ENCODE measurements at regions not wholly inside any gene's neighbourhood (a gene's known extent, or its start where the extent isn't known, plus 50 kb on each side); places are given as distances from the start of the nearest gene placed in this dataset.
A peak's percentile ranks its signal among the peaks of the same experiment; 100 is the strongest.
"Not testable (repeated sequence)": the region's sequence is repeated elsewhere in the genome, so short reads cannot be mapped to it uniquely, and the experiment has no call there.

DNA sequence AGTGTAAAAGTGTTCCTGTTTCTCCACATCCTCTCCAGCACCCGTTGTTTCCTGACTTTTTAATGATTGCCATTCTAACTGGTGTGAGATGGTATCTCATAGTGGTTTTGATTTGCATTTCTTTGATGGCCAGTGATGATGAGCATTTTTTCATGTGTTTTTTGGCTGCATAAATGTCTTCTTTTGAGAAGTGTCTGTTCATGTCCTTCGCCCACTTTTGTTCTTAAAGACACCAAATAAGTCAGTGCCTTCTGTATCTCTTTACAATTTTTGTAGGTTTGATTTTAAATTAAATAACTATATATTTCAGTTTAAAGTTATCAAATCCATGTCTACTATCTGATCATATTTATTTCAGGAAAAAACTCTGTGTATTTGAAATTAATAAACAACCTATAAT lies 202.4 kb upstream of the ZNF322 start:
- not testable (repeated sequence) for H3K27me3 ChIP-seq (ENCODE audit: control insufficient read depth in 1 of 2, insufficient read depth in 2 of 2, low read length in 2 of 2); H3K27ac ChIP-seq (ENCODE audit: low read length); H3K4me3 ChIP-seq (ENCODE audit: low read length in 2 of 2); H3K36me3 ChIP-seq (ENCODE audit: control insufficient read depth in 2 of 2, insufficient read depth in 2 of 2, low read length in 2 of 2); H3K9me3 ChIP-seq (ENCODE audit: control insufficient read depth in 2 of 2, low read length in 2 of 2); H3K9ac ChIP-seq (ENCODE audit: low read length in 2 of 2); H3K4me1 ChIP-seq (ENCODE audit: control insufficient read depth, insufficient read depth, low read length)

DNA sequence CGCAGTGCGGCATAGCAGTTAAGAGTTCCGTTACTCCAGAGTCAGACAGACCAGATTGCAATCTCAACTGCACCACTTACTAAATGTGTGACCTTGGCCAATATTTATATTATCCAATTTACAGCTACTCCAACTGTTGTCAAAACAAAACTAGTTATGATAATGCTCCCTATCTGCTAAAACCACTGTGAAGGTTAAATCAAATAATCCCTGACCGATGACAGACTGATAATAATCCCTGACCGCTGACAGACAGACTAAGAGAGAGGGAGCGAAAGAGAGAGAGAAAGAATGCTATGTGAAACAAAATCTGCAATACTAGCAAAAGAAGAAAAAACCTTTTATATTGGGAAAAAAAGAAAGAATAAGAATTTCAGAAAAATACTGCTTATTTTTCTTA lies 204.1 kb upstream of the ZNF322 start:
- H3K9me3 ChIP-seq (ENCODE audit: control insufficient read depth in 2 of 2, low read length in 2 of 2); H3K27ac ChIP-seq (ENCODE audit: low read length); H3K4me1 ChIP-seq (ENCODE audit: control insufficient read depth, insufficient read depth, low read length); H3K27me3 ChIP-seq (ENCODE audit: control insufficient read depth in 1 of 2, insufficient read depth in 2 of 2, low read length in 2 of 2); H3K4me3 ChIP-seq (ENCODE audit: low read length in 2 of 2); H3K36me3 ChIP-seq (ENCODE audit: control insufficient read depth in 2 of 2, insufficient read depth in 2 of 2, low read length in 2 of 2); H3K9ac ChIP-seq (ENCODE audit: low read length in 2 of 2): not testable (repeated sequence)

DNA sequence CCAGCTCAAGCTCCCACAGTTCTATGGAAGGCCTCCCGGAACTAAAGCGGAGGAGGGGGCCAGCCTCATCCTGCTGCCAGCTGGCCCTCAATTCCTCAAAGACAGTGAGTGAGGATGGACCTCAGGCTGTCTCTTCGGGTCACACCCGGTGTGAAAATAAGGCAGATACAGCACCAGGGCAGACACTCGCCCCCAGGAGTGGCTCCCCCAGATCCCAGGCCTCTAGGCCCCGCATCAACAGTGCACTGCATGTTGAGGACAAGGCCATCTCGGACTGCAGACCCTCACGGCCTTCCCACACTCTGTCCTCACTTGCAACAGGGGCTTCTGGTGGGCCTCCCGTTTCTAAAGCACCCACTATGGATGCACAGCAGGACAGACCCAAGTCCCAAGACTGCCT lies 239.2 kb upstream of the ZNF322 start:
- H3K4me3 ChIP-seq (ENCODE audit: low read length in 2 of 2); H3K27me3 ChIP-seq (ENCODE audit: control insufficient read depth in 1 of 2, insufficient read depth in 2 of 2, low read length in 2 of 2); H3K9me3 ChIP-seq (ENCODE audit: control insufficient read depth in 2 of 2, low read length in 2 of 2); H3K4me1 ChIP-seq (ENCODE audit: control insufficient read depth, insufficient read depth, low read length); H3K9ac ChIP-seq (ENCODE audit: low read length in 2 of 2); H3K27ac ChIP-seq (ENCODE audit: low read length); H3K36me3 ChIP-seq (ENCODE audit: control insufficient read depth in 2 of 2, insufficient read depth in 2 of 2, low read length in 2 of 2): not testable (repeated sequence)

DNA sequence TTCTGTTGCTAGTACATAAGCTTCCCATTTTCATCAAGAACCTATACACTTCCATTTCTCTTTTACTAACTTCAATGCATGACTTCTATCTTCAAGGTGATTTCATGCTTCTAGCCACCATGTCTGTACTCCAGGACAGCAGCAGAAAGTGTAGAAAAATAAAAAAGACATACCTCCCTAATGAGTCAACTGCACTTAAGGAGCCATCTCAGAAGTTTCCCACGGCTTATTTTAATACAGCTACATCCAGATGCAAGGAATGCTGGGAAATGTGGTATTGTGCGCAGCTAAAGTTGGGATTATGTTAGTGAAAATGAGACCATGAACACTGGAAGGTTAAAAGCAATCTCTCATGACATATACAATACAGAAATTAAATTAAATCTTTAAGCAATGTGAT lies 264.7 kb upstream of the ZNF322 start:
- H3K36me3 ChIP-seq (ENCODE audit: control insufficient read depth in 2 of 2, insufficient read depth in 2 of 2, low read length in 2 of 2); H3K27me3 ChIP-seq (ENCODE audit: control insufficient read depth in 1 of 2, insufficient read depth in 2 of 2, low read length in 2 of 2); H3K4me3 ChIP-seq (ENCODE audit: low read length in 2 of 2); H3K27ac ChIP-seq (ENCODE audit: low read length); H3K9ac ChIP-seq (ENCODE audit: low read length in 2 of 2); H3K9me3 ChIP-seq (ENCODE audit: control insufficient read depth in 2 of 2, low read length in 2 of 2); H3K4me1 ChIP-seq (ENCODE audit: control insufficient read depth, insufficient read depth, low read length): not testable (repeated sequence)

DNA sequence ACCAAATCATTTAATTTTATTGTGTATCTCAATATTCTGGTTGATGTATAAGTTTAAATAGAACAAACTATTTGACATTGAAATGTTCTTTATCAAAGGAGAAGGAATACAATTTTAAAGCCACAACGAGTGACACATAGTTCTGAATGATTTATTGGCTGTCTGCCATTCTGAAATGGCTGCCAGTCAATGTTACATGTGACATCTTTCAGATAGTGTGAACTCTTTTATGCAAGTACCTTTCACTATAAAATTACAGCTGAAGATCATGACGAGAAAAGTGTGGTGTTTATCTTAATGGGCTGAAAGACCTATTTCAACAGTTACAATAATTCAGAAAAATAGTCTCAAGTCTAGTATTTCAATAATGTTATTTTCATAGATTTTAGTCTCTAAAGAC lies 268.6 kb upstream of the ZNF322 start:
- not testable (repeated sequence) for H3K36me3 ChIP-seq (ENCODE audit: control insufficient read depth in 2 of 2, insufficient read depth in 2 of 2, low read length in 2 of 2); H3K27ac ChIP-seq (ENCODE audit: low read length); H3K9me3 ChIP-seq (ENCODE audit: control insufficient read depth in 2 of 2, low read length in 2 of 2); H3K4me3 ChIP-seq (ENCODE audit: low read length in 2 of 2); H3K9ac ChIP-seq (ENCODE audit: low read length in 2 of 2); H3K27me3 ChIP-seq (ENCODE audit: control insufficient read depth in 1 of 2, insufficient read depth in 2 of 2, low read length in 2 of 2); H3K4me1 ChIP-seq (ENCODE audit: control insufficient read depth, insufficient read depth, low read length)

DNA sequence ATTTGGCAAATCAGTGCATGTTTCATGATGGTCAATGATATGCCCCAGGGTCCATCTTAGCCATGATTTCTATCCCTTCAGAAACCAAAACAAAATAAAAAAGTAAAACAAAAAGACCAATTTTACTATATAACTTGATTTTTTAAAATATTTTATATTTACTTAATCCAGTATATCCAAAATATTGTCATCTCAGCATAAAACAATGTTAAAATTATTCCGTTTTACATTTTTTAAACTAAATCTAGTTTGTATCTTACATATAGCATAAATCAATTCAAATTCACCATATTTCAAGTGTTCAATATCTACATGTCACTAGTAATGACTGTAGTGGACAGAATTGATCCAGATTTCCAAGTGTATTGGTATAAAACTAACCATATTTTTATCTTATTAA lies 277.7 kb upstream of the ZNF322 start:
- H3K9ac ChIP-seq (ENCODE audit: low read length in 2 of 2); H3K4me3 ChIP-seq (ENCODE audit: low read length in 2 of 2); H3K4me1 ChIP-seq (ENCODE audit: control insufficient read depth, insufficient read depth, low read length); H3K36me3 ChIP-seq (ENCODE audit: control insufficient read depth in 2 of 2, insufficient read depth in 2 of 2, low read length in 2 of 2); H3K27me3 ChIP-seq (ENCODE audit: control insufficient read depth in 1 of 2, insufficient read depth in 2 of 2, low read length in 2 of 2); H3K27ac ChIP-seq (ENCODE audit: low read length); H3K9me3 ChIP-seq (ENCODE audit: control insufficient read depth in 2 of 2, low read length in 2 of 2): not testable (repeated sequence)

DNA sequence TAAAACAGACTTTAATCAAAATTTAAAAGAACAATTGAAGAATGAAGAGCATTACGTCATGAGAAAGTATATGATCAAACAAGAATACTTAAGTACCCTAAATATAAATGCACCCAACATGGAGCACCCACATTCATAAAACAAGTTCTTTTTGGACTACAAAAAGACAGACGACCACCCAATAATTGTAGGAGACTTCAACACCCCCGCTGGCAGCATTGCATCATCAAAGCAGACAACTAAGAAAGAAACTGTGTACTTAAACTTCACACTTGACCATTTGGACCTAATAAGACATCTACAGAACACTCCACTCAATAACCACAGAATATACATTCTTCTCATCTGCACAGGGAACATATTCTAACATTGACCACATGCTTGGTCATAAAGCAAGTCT lies 291.7 kb upstream of the ZNF322 start:
- H3K4me1 ChIP-seq (ENCODE audit: control insufficient read depth, insufficient read depth, low read length); H3K27me3 ChIP-seq (ENCODE audit: control insufficient read depth in 1 of 2, insufficient read depth in 2 of 2, low read length in 2 of 2); H3K4me3 ChIP-seq (ENCODE audit: low read length in 2 of 2); H3K9me3 ChIP-seq (ENCODE audit: control insufficient read depth in 2 of 2, low read length in 2 of 2); H3K9ac ChIP-seq (ENCODE audit: low read length in 2 of 2); H3K36me3 ChIP-seq (ENCODE audit: control insufficient read depth in 2 of 2, insufficient read depth in 2 of 2, low read length in 2 of 2); H3K27ac ChIP-seq (ENCODE audit: low read length): not testable (repeated sequence)

DNA sequence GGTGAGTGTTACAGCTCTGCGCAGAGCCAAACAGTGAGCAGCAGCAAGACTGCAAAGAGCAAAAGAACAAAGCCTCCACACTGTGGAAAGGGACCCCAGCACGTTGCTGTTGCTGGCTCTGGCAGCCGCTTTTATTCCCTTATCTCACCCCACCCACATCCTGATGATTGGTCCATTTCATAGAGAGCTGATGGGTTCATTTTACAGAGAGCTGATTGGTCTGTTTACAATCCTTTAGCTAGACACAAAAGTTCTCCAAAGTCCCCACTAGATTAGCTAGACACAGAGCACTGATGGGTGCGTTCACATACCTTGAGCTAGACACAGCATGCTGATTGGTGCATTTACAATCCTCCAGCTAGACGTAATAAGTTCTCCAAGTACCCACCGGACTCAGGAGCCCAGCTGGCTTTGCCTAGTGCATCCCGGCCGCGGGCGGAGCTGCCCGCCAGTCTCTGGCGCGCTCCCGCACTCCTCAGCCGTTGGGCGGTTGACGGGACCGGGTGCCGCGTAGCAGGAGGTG lies 291.4 kb upstream of the PRSS16 start:
- peak overlapping the region; percentile 51 to 68 for H3K4me3 ChIP-seq (ENCODE audit: low read length in 2 of 2)
- not testable (repeated sequence) for H3K36me3 ChIP-seq (ENCODE audit: control insufficient read depth in 2 of 2, insufficient read depth in 2 of 2, low read length in 2 of 2); H3K9ac ChIP-seq (ENCODE audit: low read length in 2 of 2); H3K27ac ChIP-seq (ENCODE audit: low read length); H3K9me3 ChIP-seq (ENCODE audit: control insufficient read depth in 2 of 2, low read length in 2 of 2); H3K4me1 ChIP-seq (ENCODE audit: control insufficient read depth, insufficient read depth, low read length); H3K27me3 ChIP-seq (ENCODE audit: control insufficient read depth in 1 of 2, insufficient read depth in 2 of 2, low read length in 2 of 2)

DNA sequence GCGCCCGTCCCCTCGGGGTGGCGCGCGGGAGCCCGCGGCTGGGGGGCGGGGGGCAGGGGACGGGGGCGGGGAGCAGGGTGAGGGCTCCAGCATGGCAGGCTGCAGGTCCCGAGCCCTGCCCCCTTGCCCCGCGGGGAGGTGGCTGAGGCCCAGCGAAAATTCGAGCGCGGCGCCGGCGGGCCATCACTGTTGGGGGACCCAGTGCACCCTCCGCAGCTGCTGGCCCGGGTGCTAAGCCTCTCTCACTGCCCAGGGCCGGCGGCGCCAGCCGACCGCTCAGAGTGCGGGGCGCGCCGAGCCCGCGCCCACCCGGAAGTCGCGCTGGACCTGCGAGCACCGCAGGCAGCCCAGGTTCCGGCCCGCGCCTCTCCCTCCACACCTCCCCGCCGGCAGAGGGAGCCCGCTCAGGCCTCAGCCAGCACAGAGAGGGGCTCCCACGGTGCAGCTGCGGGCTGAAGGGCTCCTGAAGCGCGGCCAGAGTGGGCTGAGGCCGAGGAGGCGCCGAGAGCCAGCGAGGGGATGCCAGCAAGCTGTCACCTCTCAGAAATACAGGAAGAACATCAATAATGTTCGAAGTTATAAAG lies 290.8 kb upstream of the PRSS16 start:
- H3K9ac ChIP-seq (ENCODE audit: low read length in 2 of 2); H3K36me3 ChIP-seq (ENCODE audit: control insufficient read depth in 2 of 2, insufficient read depth in 2 of 2, low read length in 2 of 2); H3K27ac ChIP-seq (ENCODE audit: low read length); H3K9me3 ChIP-seq (ENCODE audit: control insufficient read depth in 2 of 2, low read length in 2 of 2); H3K4me1 ChIP-seq (ENCODE audit: control insufficient read depth, insufficient read depth, low read length); H3K27me3 ChIP-seq (ENCODE audit: control insufficient read depth in 1 of 2, insufficient read depth in 2 of 2, low read length in 2 of 2): not testable (repeated sequence)
- peak overlapping the region; percentile 40 to 66 for H3K4me3 ChIP-seq (ENCODE audit: low read length in 2 of 2)

DNA sequence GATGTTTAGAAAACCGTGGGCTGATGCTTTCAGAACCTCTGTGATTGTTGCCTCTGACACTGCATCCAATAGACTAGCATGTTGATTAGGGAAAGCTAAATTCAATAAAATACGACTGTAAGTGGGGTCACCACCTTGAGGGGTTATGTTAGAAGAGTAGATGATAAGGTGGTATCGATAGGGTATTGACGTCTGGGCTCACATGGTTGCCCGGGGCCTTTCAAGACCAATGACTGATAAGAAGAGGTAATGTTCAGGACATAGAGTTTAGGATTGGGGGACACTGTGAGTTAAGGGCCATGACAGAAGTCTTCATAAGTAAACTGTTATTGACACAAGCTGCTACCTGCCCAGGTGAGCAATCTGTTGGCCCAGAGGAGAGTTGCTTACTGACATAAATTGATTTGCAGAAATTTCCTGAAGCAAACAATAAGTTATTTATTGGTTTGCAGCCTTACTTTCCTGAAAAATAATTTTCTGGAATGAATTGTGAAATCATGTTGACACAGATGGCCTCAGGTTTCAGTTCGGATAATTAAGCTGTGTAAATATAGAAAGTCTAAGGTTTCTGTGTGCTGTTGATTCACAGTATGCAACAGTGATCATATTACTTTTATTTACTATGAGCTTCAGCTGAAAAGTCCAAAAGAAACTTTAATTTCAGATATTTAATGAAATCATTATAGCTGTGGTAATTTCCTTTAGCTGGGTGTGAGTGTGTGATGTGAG lies 289.9 kb upstream of the PRSS16 start:
- not testable (repeated sequence) for H3K4me1 ChIP-seq (ENCODE audit: control insufficient read depth, insufficient read depth, low read length); H3K27me3 ChIP-seq (ENCODE audit: control insufficient read depth in 1 of 2, insufficient read depth in 2 of 2, low read length in 2 of 2); H3K27ac ChIP-seq (ENCODE audit: low read length); H3K36me3 ChIP-seq (ENCODE audit: control insufficient read depth in 2 of 2, insufficient read depth in 2 of 2, low read length in 2 of 2); H3K9me3 ChIP-seq (ENCODE audit: control insufficient read depth in 2 of 2, low read length in 2 of 2); H3K9ac ChIP-seq (ENCODE audit: low read length in 2 of 2)
- H3K4me3 ChIP-seq (ENCODE audit: low read length in 2 of 2) = peak overlapping the region; percentile 40 to 66

DNA sequence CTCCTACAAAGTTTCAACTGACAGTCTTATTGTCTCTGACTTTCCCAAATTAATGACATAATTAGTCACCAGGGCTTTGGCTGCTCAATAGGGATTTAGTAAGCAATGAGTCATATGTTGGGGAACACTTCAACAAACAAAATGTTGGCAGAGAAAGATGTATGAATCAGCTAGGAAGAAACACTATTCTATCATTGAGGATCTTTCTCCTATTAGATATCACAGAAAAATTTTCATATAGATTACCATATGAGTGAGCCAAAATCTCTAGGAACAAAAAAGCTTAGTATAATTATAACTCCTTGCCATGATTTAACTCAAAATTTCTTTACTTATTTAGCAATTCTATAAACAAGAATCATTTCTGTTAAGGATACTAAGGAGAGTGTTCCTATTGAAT lies 286.3 kb upstream of the PRSS16 start:
- H3K9ac ChIP-seq (ENCODE audit: low read length in 2 of 2); H3K4me1 ChIP-seq (ENCODE audit: control insufficient read depth, insufficient read depth, low read length); H3K4me3 ChIP-seq (ENCODE audit: low read length in 2 of 2); H3K27ac ChIP-seq (ENCODE audit: low read length); H3K9me3 ChIP-seq (ENCODE audit: control insufficient read depth in 2 of 2, low read length in 2 of 2); H3K27me3 ChIP-seq (ENCODE audit: control insufficient read depth in 1 of 2, insufficient read depth in 2 of 2, low read length in 2 of 2); H3K36me3 ChIP-seq (ENCODE audit: control insufficient read depth in 2 of 2, insufficient read depth in 2 of 2, low read length in 2 of 2): not testable (repeated sequence)

Data from stomach smooth muscle (tissue), 2 donors.